ENCODE measurements at regions not wholly inside any gene's neighbourhood (a gene's known extent, or its start where the extent isn't known, plus 50 kb on each side); places are given as distances from the start of the nearest gene placed in this dataset.
"Not testable (repeated sequence)": the region's sequence is repeated elsewhere in the genome, so short reads cannot be mapped to it uniquely, and the experiment has no call there.

GRCh38 chr21:13985865-13986863 lies 224.6 kb downstream of the LIPI start:
- H3K4me1 ChIP-seq; H3K4me3 ChIP-seq; H3K36me3 ChIP-seq; H3K27me3 ChIP-seq; intact Hi-C loops (cut with DNase I; ENCODE audit: low total_unique reads); H3K27ac ChIP-seq; H3K9me3 ChIP-seq: not testable (repeated sequence)
- peak in 1 of 2 donors; percentile 61 for DNase-seq

- H3K4me1 ChIP-seq; H3K9me3 ChIP-seq; intact Hi-C loops (cut with DNase I; ENCODE audit: low total_unique reads); H3K4me3 ChIP-seq; H3K27me3 ChIP-seq; H3K36me3 ChIP-seq; H3K27ac ChIP-seq; DNase-seq: not testable (repeated sequence)
Measured at GRCh38 chr21:13985137-13985864, 225.5 kb downstream of the LIPI start.

- not testable (repeated sequence) for H3K4me3 ChIP-seq
Measured at GRCh38 chr21:13984728-13985127, 226.0 kb downstream of the LIPI start.

GRCh38 chr21:13981176-13982087 lies 229.3 kb downstream of the LIPI start:
- H3K4me1 ChIP-seq; H3K4me3 ChIP-seq; H3K27ac ChIP-seq; DNase-seq; H3K9me3 ChIP-seq; H3K36me3 ChIP-seq; intact Hi-C loops (cut with DNase I; ENCODE audit: low total_unique reads); H3K27me3 ChIP-seq: not testable (repeated sequence)

More at GRCh38 chr21:13984728-13985127, 226.0 kb downstream of the LIPI start:
- H3K36me3 ChIP-seq; H3K27ac ChIP-seq; H3K9me3 ChIP-seq; H3K27me3 ChIP-seq; DNase-seq; intact Hi-C loops (cut with DNase I; ENCODE audit: low total_unique reads); H3K4me1 ChIP-seq: not testable (repeated sequence)

GRCh38 chr21:13980115-13980662 lies 230.6 kb downstream of the LIPI start:
- DNase-seq, result peak in 1 of 2 donors; percentile 64
- H3K4me3 ChIP-seq, result peak overlapping the region; percentile 30 to 33

GRCh38 chr21:13979608-13980007 lies 231.1 kb downstream of the LIPI start:
- peak overlapping the region; percentile 30 to 33 for H3K4me3 ChIP-seq
- H3K27ac ChIP-seq, H3K27me3 ChIP-seq: not testable (repeated sequence)

More at GRCh38 chr21:13980115-13980662, 230.6 kb downstream of the LIPI start:
- H3K4me1 ChIP-seq; H3K27me3 ChIP-seq; intact Hi-C loops (cut with DNase I; ENCODE audit: low total_unique reads); H3K9me3 ChIP-seq; H3K27ac ChIP-seq; H3K36me3 ChIP-seq: not testable (repeated sequence)

GRCh38 chr21:13974582-13974981 lies 236.2 kb downstream of the LIPI start:
- H3K36me3 ChIP-seq; H3K4me1 ChIP-seq; H3K27ac ChIP-seq; H3K27me3 ChIP-seq; DNase-seq; H3K4me3 ChIP-seq; H3K9me3 ChIP-seq; intact Hi-C loops (cut with DNase I; ENCODE audit: low total_unique reads): not testable (repeated sequence)

More at GRCh38 chr21:13979608-13980007, 231.1 kb downstream of the LIPI start:
- H3K36me3 ChIP-seq; H3K9me3 ChIP-seq; H3K4me1 ChIP-seq; DNase-seq; intact Hi-C loops (cut with DNase I; ENCODE audit: low total_unique reads): not testable (repeated sequence)

GRCh38 chr21:13969853-13970252 lies 240.9 kb downstream of the LIPI start:
- H3K9me3 ChIP-seq; H3K27ac ChIP-seq; H3K27me3 ChIP-seq; intact Hi-C loops (cut with DNase I; ENCODE audit: low total_unique reads); DNase-seq; H3K4me1 ChIP-seq; H3K4me3 ChIP-seq; H3K36me3 ChIP-seq: not testable (repeated sequence)

GRCh38 chr21:13969002-13969401 lies 241.8 kb downstream of the LIPI start:
- H3K27me3 ChIP-seq; DNase-seq; H3K36me3 ChIP-seq; intact Hi-C loops (cut with DNase I; ENCODE audit: low total_unique reads); H3K4me1 ChIP-seq; H3K4me3 ChIP-seq; H3K27ac ChIP-seq; H3K9me3 ChIP-seq: not testable (repeated sequence)

GRCh38 chr21:13963259-13963658 lies 247.5 kb downstream of the LIPI start:
- H3K27me3 ChIP-seq; H3K4me3 ChIP-seq; H3K36me3 ChIP-seq; intact Hi-C loops (cut with DNase I; ENCODE audit: low total_unique reads); H3K4me1 ChIP-seq; H3K27ac ChIP-seq; H3K9me3 ChIP-seq; DNase-seq: not testable (repeated sequence)
